Smooth muscle cell (in vitro differentiated cells): ENCODE measurements at regions not wholly inside any gene's neighbourhood (a gene's known extent, or its start where the extent isn't known, plus 50 kb on each side); places are given as distances from the start of the nearest gene placed in this dataset.

Source experiments
- DNase-seq: peaks from one replicate; lab custom pipeline; 2025; ENCODE audit not compliant: unreplicated experiment; lab: John Stamatoyannopoulos, UW
- H2AFZ ChIP-seq: fragments of 200-600 bp; sonication (generic); 2 replicates; pipeline ENCODE4 v1.6.0; 2016; ENCODE audit warnings: antibody characterized with exemption, low read depth, mild to moderate bottlenecking
- H3F3A ChIP-seq: fragments of 200-600 bp; sonication (generic); 2 replicates; pipeline ENCODE4 v1.6.0; 2017; ENCODE audit warnings: antibody characterized with exemption, low read depth
- H3K27ac ChIP-seq: fragments of 200-600 bp; sonication (generic); 2 replicates; pipeline ENCODE4 v1.5.1; 2016; ENCODE audit warnings: low read depth, mild to moderate bottlenecking
- H3K27me3 ChIP-seq: fragments of 200-600 bp; sonication (generic); 2 replicates; pipeline ENCODE4 v1.6.1; 2016; ENCODE audit warnings: low read depth, mild to moderate bottlenecking
- H3K36me3 ChIP-seq: fragments of 200-600 bp; sonication (generic); 2 replicates; pipeline ENCODE4 v1.5.1; 2016; ENCODE audit warnings: low read depth
- H3K4me1 ChIP-seq: fragments of 200-600 bp; sonication (generic); 2 replicates; pipeline ENCODE4 v1.5.1; 2016; ENCODE audit warnings: low read depth
- H3K4me2 ChIP-seq: fragments of 200-600 bp; sonication (generic); 2 replicates; pipeline ENCODE4 v1.6.0; 2016; ENCODE audit warnings: mild to moderate bottlenecking
- H3K4me3 ChIP-seq: fragments of 200-600 bp; sonication (generic); 2 replicates; pipeline ENCODE4 v1.5.1; 2016; ENCODE audit warnings: mild to moderate bottlenecking
- H3K79me2 ChIP-seq: fragments of 200-600 bp; sonication (generic); 2 replicates; pipeline ENCODE4 v1.6.0; 2016; ENCODE audit warnings: low read depth, mild to moderate bottlenecking
- H3K9ac ChIP-seq: fragments of 200-600 bp; sonication (generic); 2 replicates; pipeline ENCODE4 v1.6.0; 2016; ENCODE audit warnings: low read depth
- H3K9me3 ChIP-seq: fragments of 200-600 bp; sonication (generic); replicated peaks from 2 replicates; pipeline ENCODE4 v1.5.1; 2016; ENCODE audit warnings: low read depth
- H4K20me1 ChIP-seq: fragments of 200-600 bp; sonication (generic); 2 replicates; pipeline ENCODE4 v1.6.0; 2016; ENCODE audit warnings: low read depth
- WGBS: methylation state at CpG from one replicate; pipeline ENCODE4 v1.1.7; 2016; ENCODE audit warnings: low lambda C conversion rate; 5-methylcytosine and 5-hydroxymethylcytosine counted together
- TF ChIP-seq, protein P1 (sequence below): fragments of 200-600 bp; sonication (generic); IDR thresholded peaks from 2 replicates; pipeline ENCODE4 v1.5.1; 2017; ENCODE audit warnings: borderline replicate concordance, mild to moderate bottlenecking, antibody characterized with exemption; ENCODE audit not compliant: insufficient read depth, poor library complexity, severe bottlenecking

DNA sequence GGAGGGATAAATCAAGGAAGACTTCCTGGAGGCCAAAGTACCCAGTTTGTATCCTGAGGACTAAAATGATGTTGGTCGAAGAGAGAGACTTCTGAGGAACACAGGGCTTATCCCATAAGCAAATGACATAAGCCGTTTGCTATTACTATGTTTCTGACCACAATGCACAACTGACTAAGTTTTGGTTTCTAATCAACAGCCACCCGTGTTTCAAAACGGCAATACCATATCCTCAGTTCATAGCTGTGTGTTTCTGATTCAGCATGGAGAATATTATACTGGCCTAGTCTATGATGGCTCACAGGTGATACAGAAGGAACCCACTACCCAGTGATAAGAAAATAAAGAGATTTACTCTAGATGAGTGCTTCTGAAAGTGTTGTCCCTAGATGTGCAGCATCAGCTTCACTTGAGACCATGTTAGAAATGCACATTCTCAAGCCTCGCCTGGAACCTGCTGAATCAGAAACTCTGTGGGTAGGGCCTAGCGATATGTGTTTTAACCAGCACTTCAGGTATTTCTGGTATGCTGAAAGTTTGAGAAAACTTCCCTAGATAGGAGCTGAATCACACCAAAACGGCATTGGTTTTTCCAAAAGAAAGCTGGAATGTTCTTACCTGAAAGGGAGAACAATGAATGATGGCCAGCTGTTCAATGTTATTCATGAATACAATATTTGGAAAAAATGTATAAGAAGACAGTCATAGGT is 639.7 kb upstream of the NR2F2 start:
- TF ChIP-seq, protein P1, sequence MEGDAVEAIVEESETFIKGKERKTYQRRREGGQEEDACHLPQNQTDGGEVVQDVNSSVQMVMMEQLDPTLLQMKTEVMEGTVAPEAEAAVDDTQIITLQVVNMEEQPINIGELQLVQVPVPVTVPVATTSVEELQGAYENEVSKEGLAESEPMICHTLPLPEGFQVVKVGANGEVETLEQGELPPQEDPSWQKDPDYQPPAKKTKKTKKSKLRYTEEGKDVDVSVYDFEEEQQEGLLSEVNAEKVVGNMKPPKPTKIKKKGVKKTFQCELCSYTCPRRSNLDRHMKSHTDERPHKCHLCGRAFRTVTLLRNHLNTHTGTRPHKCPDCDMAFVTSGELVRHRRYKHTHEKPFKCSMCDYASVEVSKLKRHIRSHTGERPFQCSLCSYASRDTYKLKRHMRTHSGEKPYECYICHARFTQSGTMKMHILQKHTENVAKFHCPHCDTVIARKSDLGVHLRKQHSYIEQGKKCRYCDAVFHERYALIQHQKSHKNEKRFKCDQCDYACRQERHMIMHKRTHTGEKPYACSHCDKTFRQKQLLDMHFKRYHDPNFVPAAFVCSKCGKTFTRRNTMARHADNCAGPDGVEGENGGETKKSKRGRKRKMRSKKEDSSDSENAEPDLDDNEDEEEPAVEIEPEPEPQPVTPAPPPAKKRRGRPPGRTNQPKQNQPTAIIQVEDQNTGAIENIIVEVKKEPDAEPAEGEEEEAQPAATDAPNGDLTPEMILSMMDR: no peak
- H3K27me3 ChIP-seq: no peaks in the 10 kb centered on the region
- H3F3A ChIP-seq: no peaks in the 10 kb centered on the region
- no peak overlapping the region for H3K9ac ChIP-seq
- H3K4me1 ChIP-seq: no peaks in the 10 kb centered on the region
- no peaks in the 10 kb centered on the region for H4K20me1 ChIP-seq
- no peak for DNase-seq
- peaks cover 5% of the 10 kb centered on the region for H3K36me3 ChIP-seq
- peaks cover 14% of the 10 kb centered on the region for H3K9me3 ChIP-seq
- no peak overlapping the region for H3K27ac ChIP-seq
- H3K4me2 ChIP-seq: no peak overlapping the region
- no peak overlapping the region for H3K4me3 ChIP-seq
- WGBS: 72% methylated on average over 7 of the region's 7 CpGs
- no peaks in the 10 kb centered on the region for H3K79me2 ChIP-seq
- no peak overlapping the region for H2AFZ ChIP-seq

DNA sequence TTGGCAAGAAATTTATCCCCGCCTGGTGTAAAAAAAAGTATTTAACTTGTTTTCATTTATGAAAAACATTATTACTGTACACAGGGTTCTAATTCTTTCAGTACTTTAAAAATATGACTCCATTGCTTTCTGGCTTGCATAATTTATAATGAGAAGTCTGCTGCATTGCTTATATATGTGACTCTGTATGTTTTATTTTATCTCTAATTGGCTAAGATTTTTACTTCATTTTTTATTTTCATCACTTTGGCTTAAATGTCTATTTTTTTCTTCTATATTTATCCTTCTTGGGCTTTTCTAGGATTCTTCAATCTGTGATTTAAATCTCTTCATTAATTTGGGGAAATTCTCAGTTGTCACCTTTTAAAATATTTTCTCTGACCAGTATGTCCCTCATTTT is 636.6 kb upstream of the NR2F2 start:
- DNase-seq: no peak
- Histone ChIP-seq H3F3A (no peaks in the 10 kb centered on the region), H3K9ac (no peak overlapping the region), H3K4me1 (no peaks in the 10 kb centered on the region), H3K27ac (no peak overlapping the region), H3K4me3 (no peak overlapping the region), H3K27me3 (no peaks in the 10 kb centered on the region), H3K4me2 (no peak overlapping the region), H3K9me3 (peaks cover 14% of the 10 kb centered on the region), H3K36me3 (peaks cover 5% of the 10 kb centered on the region), H4K20me1 (no peaks in the 10 kb centered on the region), H2AFZ (no peak overlapping the region), H3K79me2 (no peaks in the 10 kb centered on the region)
- TF ChIP-seq, protein P1: no peak
- 84% methylated on average over 1 of the region's 1 CpG for WGBS

DNA sequence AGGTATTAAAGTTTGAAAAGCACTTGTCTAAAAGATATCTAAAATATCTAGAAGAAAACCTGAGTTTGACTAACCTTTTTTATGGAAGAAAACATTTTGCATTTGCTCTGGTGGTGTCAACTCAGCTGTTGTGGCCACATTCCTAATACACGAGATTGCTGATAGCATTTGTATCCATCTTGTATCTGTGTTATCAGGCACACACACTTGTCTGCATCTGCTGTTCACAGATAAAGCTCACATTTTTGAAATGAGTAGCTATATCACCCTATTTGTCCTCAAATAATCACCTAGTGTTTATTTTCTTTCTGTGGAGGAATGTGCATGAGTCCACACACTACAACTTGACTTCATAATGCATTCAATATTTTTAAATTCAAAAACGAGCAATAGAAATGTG is 632.3 kb upstream of the NR2F2 start:
- no peak overlapping the region for H3K9ac ChIP-seq
- 68% methylated on average over 2 of the region's 2 CpGs for WGBS
- H3K79me2 ChIP-seq: no peaks in the 10 kb centered on the region
- no peak for DNase-seq
- H3F3A ChIP-seq: no peaks in the 10 kb centered on the region
- H4K20me1 ChIP-seq: no peaks in the 10 kb centered on the region
- no peak overlapping the region for H3K27ac ChIP-seq
- TF ChIP-seq, protein P1: no peak
- H3K9me3 ChIP-seq: peaks cover 14% of the 10 kb centered on the region
- no peaks in the 10 kb centered on the region for H3K4me1 ChIP-seq
- H3K36me3 ChIP-seq: peaks cover 5% of the 10 kb centered on the region
- H3K4me3 ChIP-seq: no peak overlapping the region
- H3K27me3 ChIP-seq: no peaks in the 10 kb centered on the region
- H2AFZ ChIP-seq: no peak overlapping the region
- no peak overlapping the region for H3K4me2 ChIP-seq

DNA sequence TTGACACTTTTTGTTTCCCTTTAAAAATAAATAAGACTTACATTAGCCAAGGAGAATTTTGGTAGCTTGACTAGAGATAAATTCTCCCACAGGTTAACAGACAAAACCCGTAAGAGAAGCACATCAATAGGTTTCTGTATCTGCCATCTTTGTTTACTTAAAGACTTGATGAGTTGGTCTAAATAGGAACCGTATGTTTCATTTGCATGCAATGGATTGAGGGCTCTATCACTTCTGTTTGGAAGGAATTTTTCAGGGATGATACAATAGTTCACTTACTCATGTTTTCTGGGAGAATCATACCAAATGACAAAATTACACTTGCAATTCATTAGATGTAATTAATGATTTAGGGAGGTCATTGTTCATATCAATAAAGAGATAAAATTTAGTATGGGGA is 631.5 kb upstream of the NR2F2 start:
- Histone ChIP-seq H3K36me3 (peaks cover 5% of the 10 kb centered on the region), H3K4me2 (no peak overlapping the region), H3K27me3 (no peaks in the 10 kb centered on the region), H2AFZ (no peak overlapping the region), H3K79me2 (no peaks in the 10 kb centered on the region), H3K9me3 (peaks cover 10% of the 10 kb centered on the region), H3K4me1 (no peaks in the 10 kb centered on the region), H3K4me3 (no peak overlapping the region), H3F3A (no peaks in the 10 kb centered on the region), H3K27ac (no peak overlapping the region), H4K20me1 (no peaks in the 10 kb centered on the region), H3K9ac (no peak overlapping the region)
- TF ChIP-seq, protein P1: no peak
- 91% methylated on average over 2 of the region's 2 CpGs for WGBS
- no peak for DNase-seq
